OCI-LY1 (cell line): ENCODE measurements at regions not wholly inside any gene's neighbourhood (a gene's known extent, or its start where the extent isn't known, plus 50 kb on each side); places are given as distances from the start of the nearest gene placed in this dataset.

ENCODE experiments used
- H2AFZ ChIP-seq: fragments of 200-600 bp; sonication (generic), shearing (Covaris generic); 2 replicates; pipeline ENCODE4 v1.6.0; 2014; ENCODE audit warnings: antibody characterized with exemption, mild to moderate bottlenecking, low read length
- H3F3A ChIP-seq: fragments of 200-600 bp; sonication (generic), shearing (Covaris generic); 2 replicates; pipeline ENCODE4 v1.6.0; 2014; ENCODE audit warnings: mild to moderate bottlenecking, antibody characterized with exemption, low read length, moderate library complexity; ENCODE audit not compliant: insufficient read depth
- H3K27ac ChIP-seq: fragments of 200-600 bp; sonication (generic); 2 replicates; pipeline ENCODE4 v1.5.1; 2014; ENCODE audit warnings: low read length, mixed run types, mild to moderate bottlenecking, low read depth; ENCODE audit not compliant: poor library complexity, severe bottlenecking
- H3K27me3 ChIP-seq: fragments of 200-600 bp; sonication (generic); 2 replicates; pipeline ENCODE4 v1.6.0; 2014; ENCODE audit warnings: antibody characterized with exemption, mild to moderate bottlenecking, low read length, moderate library complexity; ENCODE audit not compliant: insufficient read depth
- H3K36me3 ChIP-seq: fragments of 200-600 bp; sonication (generic); 2 replicates; pipeline ENCODE4 v1.6.1; 2014; ENCODE audit warnings: mild to moderate bottlenecking, antibody characterized with exemption, low read length, moderate library complexity, mixed read lengths; ENCODE audit not compliant: insufficient read depth
- H3K4me1 ChIP-seq: fragments of 200-600 bp; sonication (generic); 2 replicates; pipeline ENCODE4 v1.5.1; 2014; ENCODE audit warnings: mild to moderate bottlenecking, low read length, moderate library complexity; ENCODE audit not compliant: insufficient read depth, severe bottlenecking
- H3K4me2 ChIP-seq: fragments of 200-600 bp; sonication (generic), shearing (Covaris generic); 2 replicates; pipeline ENCODE4 v1.6.1; 2014; ENCODE audit warnings: low read length
- H3K4me3 ChIP-seq: fragments of 200-600 bp; sonication (generic); 2 replicates; pipeline ENCODE4 v1.5.1; 2014; ENCODE audit warnings: low read length, low read depth, mild to moderate bottlenecking, mixed read lengths; ENCODE audit not compliant: poor library complexity, severe bottlenecking
- H3K79me2 ChIP-seq: fragments of 200-600 bp; shearing (Covaris generic); 2 replicates; pipeline ENCODE4 v1.6.1; 2016; ENCODE audit warnings: mixed run types, low read length, mixed read lengths; ENCODE audit not compliant: insufficient read depth
- H3K9ac ChIP-seq: fragments of 200-600 bp; sonication (generic), shearing (Covaris generic); 2 replicates; pipeline ENCODE4 v1.6.1; 2014; ENCODE audit warnings: mild to moderate bottlenecking, low read length, mixed read lengths
- H3K9me2 ChIP-seq: fragments of 200-600 bp; sonication (generic), shearing (Covaris generic); 2 replicates; pipeline ENCODE4 v1.6.1; 2014; ENCODE audit warnings: low read depth, mild to moderate bottlenecking, low read length, mixed read lengths
- H3K9me3 ChIP-seq: fragments of 200-600 bp; shearing (Covaris generic); 2 replicates; pipeline ENCODE4 v1.6.1; 2014; ENCODE audit warnings: low read length, mixed read lengths
- H4K20me1 ChIP-seq: fragments of 200-600 bp; sonication (generic), shearing (Covaris generic); 2 replicates; pipeline ENCODE4 v1.6.0; 2016; ENCODE audit warnings: mild to moderate bottlenecking, low read length; ENCODE audit not compliant: insufficient read depth
- CTCF ChIP-seq: fragments of 200-600 bp; sonication (generic), shearing (Covaris generic); IDR thresholded peaks from 2 replicates; pipeline ENCODE4 v1.5.1; 2017; ENCODE audit warnings: mild to moderate bottlenecking, antibody characterized with exemption, low read length, moderate library complexity, mixed read lengths
- EZH2 ChIP-seq: fragments of 200-600 bp; sonication (generic), shearing (Covaris generic); IDR thresholded peaks from 2 replicates; pipeline ENCODE4 v1.8.0; 2017; ENCODE audit warnings: borderline replicate concordance, mixed run types, mild to moderate bottlenecking, antibody characterized with exemption, low read length, moderate library complexity, mixed read lengths

GRCh38 chr4:65799513-65799912 is 129.2 kb upstream of the EPHA5 start:
- H3K9ac ChIP-seq: no peak overlapping the region

GRCh38 chr4:65798498-65799127 is 128.3 kb upstream of the EPHA5 start:
- no peaks in the 10 kb centered on the region for H3K27me3 ChIP-seq
- H2AFZ ChIP-seq: no peak overlapping the region
- no peaks in the 10 kb centered on the region for H3K9me3 ChIP-seq
- TF ChIP-seq EZH2 (no peak), CTCF (no peak)
- H3K27ac ChIP-seq: no peak overlapping the region
- H3K9me2 ChIP-seq: no peaks in the 10 kb centered on the region
- H3K9ac ChIP-seq: no peak overlapping the region
- no peaks in the 10 kb centered on the region for H3K36me3 ChIP-seq
- H3F3A ChIP-seq: no peaks in the 10 kb centered on the region
- no peaks in the 10 kb centered on the region for H4K20me1 ChIP-seq
- no peaks in the 10 kb centered on the region for H3K4me1 ChIP-seq
- no peaks in the 10 kb centered on the region for H3K79me2 ChIP-seq
- H3K4me3 ChIP-seq: no peak overlapping the region
- no peak overlapping the region for H3K4me2 ChIP-seq

More at GRCh38 chr4:65799513-65799912, 129.2 kb upstream of the EPHA5 start:
- no peaks in the 10 kb centered on the region for H4K20me1 ChIP-seq
- H3K4me3 ChIP-seq: no peak overlapping the region
- TF ChIP-seq EZH2 (no peak), CTCF (no peak)
- no peak overlapping the region for H2AFZ ChIP-seq
- H3F3A ChIP-seq: no peaks in the 10 kb centered on the region
- H3K27ac ChIP-seq: no peak overlapping the region
- no peaks in the 10 kb centered on the region for H3K27me3 ChIP-seq
- no peaks in the 10 kb centered on the region for H3K9me2 ChIP-seq
- H3K9me3 ChIP-seq: no peaks in the 10 kb centered on the region
- H3K36me3 ChIP-seq: no peaks in the 10 kb centered on the region
- H3K4me1 ChIP-seq: no peaks in the 10 kb centered on the region
- no peaks in the 10 kb centered on the region for H3K79me2 ChIP-seq
- no peak overlapping the region for H3K4me2 ChIP-seq

GRCh38 chr4:65791812-65792308 is 121.6 kb upstream of the EPHA5 start:
- Histone ChIP-seq H3K27me3 (no peaks in the 10 kb centered on the region), H3K9me3 (no peaks in the 10 kb centered on the region), H3K79me2 (no peaks in the 10 kb centered on the region), H3K9ac (no peak overlapping the region), H4K20me1 (no peaks in the 10 kb centered on the region), H3K4me2 (no peak overlapping the region), H3K9me2 (no peaks in the 10 kb centered on the region), H2AFZ (no peak overlapping the region), H3F3A (no peaks in the 10 kb centered on the region), H3K27ac (no peak overlapping the region), H3K4me1 (no peaks in the 10 kb centered on the region), H3K4me3 (no peak overlapping the region), H3K36me3 (no peaks in the 10 kb centered on the region)
- TF ChIP-seq EZH2 (no peak), CTCF (no peak)
